ENCODE measurements at regions not wholly inside any gene's neighbourhood (a gene's known extent, or its start where the extent isn't known, plus 50 kb on each side); places are given as distances from the start of the nearest gene placed in this dataset.

DNA sequence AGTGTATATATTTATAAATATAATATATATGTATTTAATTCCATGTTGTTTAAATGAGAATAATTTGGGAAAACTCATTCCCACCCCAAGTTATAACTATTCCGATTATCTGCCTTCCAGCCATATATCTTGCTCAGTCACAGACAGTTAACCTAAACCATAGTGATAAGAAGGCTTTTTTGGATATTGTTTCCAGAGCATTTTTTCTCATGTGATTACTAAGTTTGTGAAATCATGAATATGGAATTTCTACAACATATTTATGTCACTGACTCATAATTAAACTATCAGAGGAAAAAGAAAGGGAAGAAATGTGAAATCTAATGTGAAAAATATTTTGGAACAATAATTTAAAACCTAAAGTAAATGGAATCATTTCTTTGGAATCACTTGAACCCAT, 1163.5 kb upstream of the PABPC4L start:
- Mint-ChIP-seq H3K9me3 (ENCODE audit: insufficient read depth) (peaks cover 1% of the 10 kb centered on the region), H3K36me3 (ENCODE audit: low read depth) (no peaks in the 10 kb centered on the region)
- CTCF ChIA-PET: no interaction called here

DNA sequence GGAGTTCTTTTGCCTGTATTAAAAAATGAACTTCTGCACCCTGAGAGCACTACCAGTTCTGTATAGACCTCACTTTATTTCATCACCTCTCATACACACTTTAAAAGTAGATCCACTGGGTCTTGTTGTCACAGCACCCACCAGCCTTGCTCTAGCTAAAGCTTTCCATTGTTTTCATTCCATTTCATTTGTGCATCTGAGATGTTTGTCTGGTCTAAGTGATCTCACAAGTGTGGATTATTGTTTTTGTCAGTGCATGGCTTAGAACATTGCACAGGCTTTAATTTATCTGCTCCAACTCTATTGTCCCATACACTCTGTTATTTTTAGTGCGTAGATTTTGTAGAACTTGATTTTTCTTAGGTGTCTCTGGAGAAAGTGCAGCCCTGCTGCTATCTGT, 1157.5 kb upstream of the PABPC4L start:
- Mint-ChIP-seq H3K36me3 (ENCODE audit: low read depth) (no peaks in the 10 kb centered on the region), H3K27ac (no peak overlapping the region), H3K27me3 (ENCODE audit: low read depth) (no peaks in the 10 kb centered on the region), H3K4me3 (no peak overlapping the region), H3K9me3 (ENCODE audit: insufficient read depth) (peaks cover 3% of the 10 kb centered on the region), H3K4me1 (ENCODE audit: low read depth) (no peaks in the 10 kb centered on the region)
- ChIA-PET POLR2A (no interaction called here), CTCF (no interaction called here)
- ATAC-seq (no peak), DNase-seq (no peak)

More for the DNA sequence above, 1163.5 kb upstream of the PABPC4L start:
- ATAC-seq (no peak), DNase-seq (no peak)
- H3K4me3 Mint-ChIP-seq: no peak overlapping the region
- POLR2A ChIA-PET: no interaction called here
- no peaks in the 10 kb centered on the region for H3K27me3 Mint-ChIP-seq (ENCODE audit: low read depth)
- no peak overlapping the region for H3K27ac Mint-ChIP-seq
- H3K4me1 Mint-ChIP-seq (ENCODE audit: low read depth): no peaks in the 10 kb centered on the region

DNA sequence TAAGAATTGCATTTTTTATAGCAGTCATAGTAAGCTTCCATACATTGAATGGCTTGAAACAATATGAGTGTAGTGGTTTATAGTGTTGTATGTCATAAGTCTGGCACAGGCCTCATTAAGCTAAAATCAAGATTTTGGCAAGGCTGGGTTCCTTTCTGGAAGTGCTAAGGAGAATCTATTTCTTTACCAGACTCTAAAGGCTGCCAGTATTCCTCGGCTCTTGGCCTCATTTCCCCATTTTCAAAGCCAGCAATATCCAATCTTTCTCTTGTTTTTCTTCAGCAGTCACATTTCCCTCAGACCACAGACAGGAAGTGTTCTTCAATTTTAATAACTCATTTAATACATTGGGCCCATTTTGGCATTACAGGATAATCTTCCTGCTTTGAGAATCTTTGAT, 1155.5 kb upstream of the PABPC4L start:
- H3K36me3 Mint-ChIP-seq (ENCODE audit: low read depth): no peaks in the 10 kb centered on the region
- H3K27me3 Mint-ChIP-seq (ENCODE audit: low read depth): no peaks in the 10 kb centered on the region
- POLR2A ChIA-PET: no interaction called here

DNA sequence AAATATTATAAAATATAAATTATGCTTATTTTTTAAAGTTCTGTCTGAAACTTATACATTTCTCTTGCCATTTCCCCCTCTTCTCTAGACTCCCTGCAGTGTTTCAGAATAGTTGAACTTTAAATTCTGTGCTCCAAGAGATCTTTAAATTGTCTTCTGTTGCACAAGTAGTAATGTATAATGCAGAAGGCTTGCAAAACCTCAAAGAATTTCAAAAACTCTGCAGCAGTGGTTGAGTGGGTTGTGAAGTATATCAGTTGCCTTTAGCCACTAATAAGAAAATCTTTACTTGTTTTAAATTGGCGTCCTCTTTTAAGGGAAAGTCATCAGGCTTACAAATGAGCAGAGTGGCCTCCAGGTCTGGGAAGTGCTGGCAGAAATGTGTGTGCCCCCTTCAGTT, 1153.3 kb upstream of the PABPC4L start:
- ChIA-PET CTCF (no interaction called here), POLR2A (no interaction called here)
- DNase-seq (no peak), ATAC-seq (no peak)
- Mint-ChIP-seq H3K27me3 (ENCODE audit: low read depth) (no peaks in the 10 kb centered on the region), H3K4me1 (ENCODE audit: low read depth) (no peaks in the 10 kb centered on the region), H3K4me3 (no peak overlapping the region), H3K27ac (no peak overlapping the region), H3K36me3 (ENCODE audit: low read depth) (no peaks in the 10 kb centered on the region), H3K9me3 (ENCODE audit: insufficient read depth) (peaks cover 3% of the 10 kb centered on the region)

More for the DNA sequence above, 1155.5 kb upstream of the PABPC4L start:
- no peaks in the 10 kb centered on the region for H3K4me1 Mint-ChIP-seq (ENCODE audit: low read depth)
- H3K9me3 Mint-ChIP-seq (ENCODE audit: insufficient read depth): peaks cover 3% of the 10 kb centered on the region
- H3K4me3 Mint-ChIP-seq: no peak overlapping the region
- no peak overlapping the region for H3K27ac Mint-ChIP-seq
- ATAC-seq (no peak), DNase-seq (no peak)
- CTCF ChIA-PET: no interaction called here

DNA sequence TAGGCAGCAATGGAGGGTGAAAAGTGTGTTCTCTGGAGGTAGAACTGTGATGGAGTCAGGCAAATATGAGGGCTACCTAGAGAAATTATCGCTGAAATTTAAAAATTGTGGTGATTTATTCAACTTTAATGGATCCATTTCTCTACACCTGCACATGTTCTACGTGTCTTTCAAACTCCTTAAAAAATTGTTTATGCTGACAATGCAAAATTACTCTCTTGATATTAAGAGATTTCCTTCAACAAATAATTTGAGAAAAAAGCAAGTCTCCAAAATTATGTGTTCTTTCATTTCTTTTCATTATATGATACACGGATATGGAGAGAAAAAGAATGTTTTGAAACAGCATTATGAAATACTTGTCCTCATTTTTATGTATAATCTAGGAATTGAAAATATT, 1151.4 kb upstream of the PABPC4L start:
- no peak overlapping the region for H3K4me3 Mint-ChIP-seq
- ChIA-PET CTCF (no interaction called here), POLR2A (no interaction called here)
- H3K36me3 Mint-ChIP-seq (ENCODE audit: low read depth): no peaks in the 10 kb centered on the region
- H3K27me3 Mint-ChIP-seq (ENCODE audit: low read depth): no peaks in the 10 kb centered on the region
- no peaks in the 10 kb centered on the region for H3K9me3 Mint-ChIP-seq (ENCODE audit: insufficient read depth)
- DNase-seq (no peak), ATAC-seq (no peak)
- H3K27ac Mint-ChIP-seq: no peak overlapping the region
- H3K4me1 Mint-ChIP-seq (ENCODE audit: low read depth): no peaks in the 10 kb centered on the region

DNA sequence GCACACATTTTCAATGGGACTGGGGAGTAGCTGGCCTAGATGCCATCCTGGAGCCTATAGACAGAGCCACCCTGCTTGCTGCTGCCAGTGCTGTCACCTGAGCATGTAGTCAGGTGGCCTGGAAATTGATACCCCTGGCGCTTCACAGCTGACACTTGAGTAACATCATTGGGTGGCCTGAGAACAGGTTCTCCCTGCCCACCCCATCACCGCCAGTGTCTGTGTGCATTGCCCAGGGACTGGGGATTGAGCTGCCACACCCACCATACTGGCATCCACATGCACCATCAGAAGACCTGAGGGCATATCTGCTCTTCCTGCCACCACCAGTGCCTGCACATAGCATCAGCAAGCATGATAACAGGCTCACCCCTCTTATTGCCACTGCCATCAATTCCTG, 1142.9 kb upstream of the PABPC4L start:
- Mint-ChIP-seq H3K27ac (no peak overlapping the region), H3K36me3 (ENCODE audit: low read depth) (no peaks in the 10 kb centered on the region), H3K9me3 (ENCODE audit: insufficient read depth) (peaks cover 9% of the 10 kb centered on the region), H3K4me3 (no peak overlapping the region), H3K27me3 (ENCODE audit: low read depth) (no peaks in the 10 kb centered on the region), H3K4me1 (ENCODE audit: low read depth) (no peaks in the 10 kb centered on the region)
- ChIA-PET POLR2A (no interaction called here), CTCF (no interaction called here)
- no peak for ATAC-seq
- DNase-seq: no peak

DNA sequence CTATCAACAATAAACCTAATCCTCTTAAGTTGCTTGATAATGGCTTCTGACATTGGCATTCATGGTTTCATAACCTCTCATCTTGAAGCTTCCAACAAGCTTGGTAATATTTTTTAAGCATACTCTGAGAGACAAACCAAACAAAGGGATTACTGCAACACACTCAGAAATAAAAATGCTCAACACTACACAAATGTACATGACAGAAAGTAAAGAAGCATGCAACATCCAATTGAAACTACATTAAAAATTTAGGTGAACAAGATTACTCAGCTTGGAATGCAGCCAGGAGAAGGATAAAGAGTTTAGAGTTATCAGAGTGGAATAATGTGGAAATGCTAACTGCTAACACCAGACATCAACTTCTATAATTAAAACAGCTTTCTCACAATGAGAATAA, 1136.6 kb upstream of the PABPC4L start:
- Mint-ChIP-seq H3K9me3 (ENCODE audit: insufficient read depth) (no peaks in the 10 kb centered on the region), H3K27me3 (ENCODE audit: low read depth) (no peaks in the 10 kb centered on the region), H3K36me3 (ENCODE audit: low read depth) (no peaks in the 10 kb centered on the region), H3K27ac (no peak overlapping the region), H3K4me3 (no peak overlapping the region), H3K4me1 (ENCODE audit: low read depth) (no peaks in the 10 kb centered on the region)
- ChIA-PET CTCF (no interaction called here), POLR2A (no interaction called here)
- DNase-seq (no peak), ATAC-seq (no peak)

DNA sequence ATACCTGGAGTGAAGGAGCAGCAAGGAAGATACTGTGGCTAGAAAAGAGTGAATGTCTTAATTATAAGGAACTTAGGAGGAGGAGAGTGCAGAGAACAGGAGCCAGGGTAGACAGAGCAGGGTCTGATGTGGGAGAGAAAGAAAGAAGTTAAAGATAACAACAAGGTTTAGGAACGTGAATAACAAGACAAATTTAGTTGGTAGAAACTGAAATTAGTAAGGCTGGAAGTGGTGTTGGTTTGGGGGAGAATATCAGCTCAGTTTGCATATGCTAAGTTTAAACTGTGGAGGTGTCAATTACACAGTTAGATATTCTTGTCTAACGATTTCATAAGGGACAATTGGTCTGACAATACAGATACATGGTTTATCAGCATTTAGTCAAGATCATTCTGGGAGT, 1123.7 kb upstream of the PABPC4L start:
- H3K27ac Mint-ChIP-seq: no peak overlapping the region
- ATAC-seq (no peak), DNase-seq (no peak)
- POLR2A ChIA-PET: no interaction called here
- no peaks in the 10 kb centered on the region for H3K27me3 Mint-ChIP-seq (ENCODE audit: low read depth)
- H3K9me3 Mint-ChIP-seq (ENCODE audit: insufficient read depth): peaks cover 18% of the 10 kb centered on the region
- no peak overlapping the region for H3K4me3 Mint-ChIP-seq
- CTCF ChIA-PET: no interaction called here
- H3K36me3 Mint-ChIP-seq (ENCODE audit: low read depth): no peaks in the 10 kb centered on the region
- H3K4me1 Mint-ChIP-seq (ENCODE audit: low read depth): no peaks in the 10 kb centered on the region

DNA sequence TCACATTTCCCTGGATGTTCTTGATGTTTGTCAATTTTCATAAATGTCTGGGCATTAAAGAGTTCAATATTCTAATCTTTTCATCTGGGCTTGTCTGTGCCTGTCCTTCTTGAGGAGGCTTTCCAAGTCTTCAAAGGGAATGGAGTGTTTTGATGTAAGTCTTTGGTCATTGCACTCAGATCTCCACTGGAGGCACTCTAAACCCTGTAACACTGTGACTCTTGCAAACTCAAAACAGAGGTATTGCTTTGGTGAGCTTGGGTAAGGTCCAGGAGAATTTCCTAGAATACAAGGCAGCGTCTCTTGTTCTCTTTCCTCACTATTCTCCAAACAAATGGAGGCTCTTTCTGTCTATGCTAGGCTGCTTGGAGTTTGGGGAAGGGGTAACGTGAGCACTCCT, 1118.1 kb upstream of the PABPC4L start:
- CTCF ChIA-PET: no interaction called here
- Mint-ChIP-seq H3K9me3 (ENCODE audit: insufficient read depth) (peaks cover 14% of the 10 kb centered on the region), H3K36me3 (ENCODE audit: low read depth) (no peaks in the 10 kb centered on the region), H3K27me3 (ENCODE audit: low read depth) (no peaks in the 10 kb centered on the region), H3K27ac (no peak overlapping the region), H3K4me1 (ENCODE audit: low read depth) (no peaks in the 10 kb centered on the region), H3K4me3 (no peak overlapping the region)
- DNase-seq (no peak), ATAC-seq (no peak)
- POLR2A ChIA-PET: no interaction called here

DNA sequence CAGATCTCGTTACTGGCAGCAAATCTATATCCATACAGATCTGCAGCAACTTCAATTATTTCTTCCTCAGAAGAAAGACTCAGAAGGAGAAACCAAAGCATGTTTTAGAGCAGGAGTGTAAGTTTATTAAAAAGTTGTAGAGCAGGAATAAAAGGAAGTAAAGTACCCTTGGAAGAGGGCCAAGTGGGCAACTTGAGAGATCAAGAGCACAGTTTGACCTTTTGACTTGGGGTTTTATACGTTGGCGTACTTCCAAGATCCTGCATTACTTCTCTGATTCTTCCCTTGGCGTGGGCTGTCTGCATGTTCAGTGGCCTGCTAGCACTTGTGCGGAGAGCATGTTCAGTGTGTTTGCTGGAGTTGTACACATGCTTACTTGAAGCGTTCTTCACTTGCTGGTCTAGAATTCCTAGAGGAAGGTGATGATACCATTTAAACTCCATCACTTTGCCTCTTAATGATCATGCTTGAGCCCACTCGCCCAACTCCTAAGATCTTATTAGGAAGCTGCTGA, 1114.7 kb upstream of the PABPC4L start:
- no peak overlapping the region for H3K27ac Mint-ChIP-seq
- H3K9me3 Mint-ChIP-seq (ENCODE audit: insufficient read depth): peaks cover 8% of the 10 kb centered on the region
- ChIA-PET POLR2A (no interaction called here), CTCF (no interaction called here)
- H3K4me1 Mint-ChIP-seq (ENCODE audit: low read depth): no peaks in the 10 kb centered on the region
- H3K36me3 Mint-ChIP-seq (ENCODE audit: low read depth): no peaks in the 10 kb centered on the region
- no peaks in the 10 kb centered on the region for H3K27me3 Mint-ChIP-seq (ENCODE audit: low read depth)
- no peak for DNase-seq
- no peak overlapping the region for H3K4me3 Mint-ChIP-seq
- ATAC-seq: no peak

DNA sequence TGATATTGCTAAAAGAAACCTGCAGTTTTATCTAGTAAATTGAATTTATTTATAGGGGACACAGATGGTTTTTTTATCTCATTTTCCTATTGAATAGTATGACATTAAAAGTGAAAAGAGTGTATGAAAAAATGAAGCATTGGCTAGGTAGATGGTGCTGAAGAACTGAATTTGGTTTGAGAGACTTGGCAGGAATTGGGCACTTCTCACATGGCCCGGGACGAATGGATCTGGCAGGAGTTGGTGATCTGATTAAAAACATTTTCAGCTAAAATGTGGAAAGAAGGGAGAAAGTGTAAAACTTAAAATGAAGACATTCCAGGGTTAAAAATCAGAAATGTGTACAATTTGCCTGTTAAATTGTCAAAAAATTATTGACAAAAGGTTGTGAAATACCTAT, 1088.5 kb upstream of the PABPC4L start:
- H3K9me3 Mint-ChIP-seq (ENCODE audit: insufficient read depth): peaks cover 8% of the 10 kb centered on the region
- ATAC-seq (no peak), DNase-seq (no peak)
- H3K4me3 Mint-ChIP-seq: no peak overlapping the region
- ChIA-PET CTCF (no interaction called here), POLR2A (no interaction called here)
- H3K36me3 Mint-ChIP-seq (ENCODE audit: low read depth): no peaks in the 10 kb centered on the region
- H3K27me3 Mint-ChIP-seq (ENCODE audit: low read depth): no peaks in the 10 kb centered on the region
- no peaks in the 10 kb centered on the region for H3K4me1 Mint-ChIP-seq (ENCODE audit: low read depth)
- no peak overlapping the region for H3K27ac Mint-ChIP-seq

DNA sequence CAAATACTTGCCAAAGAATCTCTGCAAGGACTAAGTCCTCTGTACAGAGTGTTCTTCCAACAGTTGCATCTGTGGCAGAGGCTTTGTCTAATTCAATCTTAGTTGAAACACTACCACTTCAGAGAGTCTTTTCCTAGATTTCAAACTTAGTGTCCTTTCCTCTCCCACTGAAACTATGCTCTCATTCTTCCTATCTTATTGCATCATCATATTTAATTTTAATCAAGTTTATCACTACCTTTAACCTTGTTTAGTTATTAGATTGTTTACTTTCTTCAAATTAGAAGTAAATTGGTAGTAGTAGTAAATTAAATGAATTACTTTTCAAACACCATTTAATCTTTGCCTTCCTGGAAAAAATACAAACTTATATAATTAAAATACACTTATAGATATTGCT, 1082.3 kb upstream of the PABPC4L start:
- Mint-ChIP-seq H3K27me3 (ENCODE audit: low read depth) (no peaks in the 10 kb centered on the region), H3K4me3 (no peak overlapping the region), H3K36me3 (ENCODE audit: low read depth) (no peaks in the 10 kb centered on the region), H3K9me3 (ENCODE audit: insufficient read depth) (no peaks in the 10 kb centered on the region), H3K4me1 (ENCODE audit: low read depth) (no peaks in the 10 kb centered on the region), H3K27ac (no peak overlapping the region)
- ChIA-PET POLR2A (no interaction called here), CTCF (no interaction called here)
- ATAC-seq: no peak
- no peak for DNase-seq

DNA sequence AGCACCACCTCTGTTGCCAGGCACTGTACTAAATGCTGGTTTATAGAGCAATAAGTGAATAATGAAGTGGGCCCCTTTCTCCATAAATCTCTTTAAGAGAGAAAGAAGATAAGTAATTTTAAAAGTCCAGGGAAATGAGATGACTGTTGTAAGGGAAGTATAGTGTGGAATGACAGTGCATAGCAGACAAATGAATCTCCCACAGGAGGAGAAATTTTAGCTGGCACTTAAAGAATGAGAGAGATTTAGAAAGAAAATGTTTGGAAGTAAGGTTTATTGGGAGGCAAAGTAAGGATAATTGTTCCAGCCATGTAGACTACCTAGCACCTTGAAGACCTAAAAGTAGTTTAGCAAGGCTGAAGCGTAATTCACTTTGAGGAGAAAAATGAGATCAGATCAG, 1081.1 kb upstream of the PABPC4L start:
- DNase-seq (no peak), ATAC-seq (no peak)
- Mint-ChIP-seq H3K27me3 (ENCODE audit: low read depth) (no peaks in the 10 kb centered on the region), H3K4me3 (no peak overlapping the region), H3K27ac (no peak overlapping the region), H3K9me3 (ENCODE audit: insufficient read depth) (no peaks in the 10 kb centered on the region), H3K4me1 (ENCODE audit: low read depth) (no peaks in the 10 kb centered on the region), H3K36me3 (ENCODE audit: low read depth) (no peaks in the 10 kb centered on the region)
- POLR2A ChIA-PET: no interaction called here
- CTCF ChIA-PET: no interaction called here
